ENCODE measurements at regions not wholly inside any gene's neighbourhood (a gene's known extent, or its start where the extent isn't known, plus 50 kb on each side); places are given as distances from the start of the nearest gene placed in this dataset.

DNA sequence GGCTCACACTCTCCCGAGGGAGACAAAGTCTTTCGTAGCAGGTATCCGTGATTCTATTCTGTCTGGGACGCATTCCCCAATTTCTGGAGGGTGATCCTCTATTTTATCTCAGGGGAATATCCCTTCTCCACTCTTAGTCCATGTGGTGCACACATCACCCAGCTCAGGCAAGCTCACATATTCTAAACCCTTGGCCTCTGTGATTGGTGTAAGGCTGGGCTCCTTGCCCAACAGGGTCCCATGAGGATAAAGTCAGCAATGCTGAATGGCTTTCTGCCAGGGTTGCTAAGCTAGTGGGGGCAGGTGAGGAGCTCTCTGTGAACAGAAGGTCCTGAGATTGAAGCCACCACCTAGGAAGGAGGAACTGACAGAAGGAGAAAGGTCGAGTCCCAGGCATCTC, 137.2 kb downstream of the CDH26 start (continued):
- TF ChIP-seq, protein P1, sequence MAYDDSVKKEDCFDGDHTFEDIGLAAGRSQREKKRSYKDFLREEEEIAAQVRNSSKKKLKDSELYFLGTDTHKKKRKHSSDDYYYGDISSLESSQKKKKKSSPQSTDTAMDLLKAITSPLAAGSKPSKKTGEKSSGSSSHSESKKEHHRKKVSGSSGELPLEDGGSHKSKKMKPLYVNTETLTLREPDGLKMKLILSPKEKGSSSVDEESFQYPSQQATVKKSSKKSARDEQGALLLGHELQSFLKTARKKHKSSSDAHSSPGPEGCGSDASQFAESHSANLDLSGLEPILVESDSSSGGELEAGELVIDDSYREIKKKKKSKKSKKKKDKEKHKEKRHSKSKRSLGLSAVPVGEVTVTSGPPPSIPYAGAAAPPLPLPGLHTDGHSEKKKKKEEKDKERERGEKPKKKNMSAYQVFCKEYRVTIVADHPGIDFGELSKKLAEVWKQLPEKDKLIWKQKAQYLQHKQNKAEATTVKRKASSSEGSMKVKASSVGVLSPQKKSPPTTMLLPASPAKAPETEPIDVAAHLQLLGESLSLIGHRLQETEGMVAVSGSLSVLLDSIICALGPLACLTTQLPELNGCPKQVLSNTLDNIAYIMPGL (CRISPR knock-in tag; IDR thresholded peaks at IDR 0.05; ENCODE audit: borderline replicate concordance), result no peak
- TF ChIP-seq CEBPB (IDR thresholded peaks at IDR 0.05) (no peak), ZC3H11A (IDR thresholded peaks at IDR 0.05) (no peak), RFX5 (IDR thresholded peaks at IDR 0.05) (no peak), NFE2L2 (conservative IDR thresholded peaks at IDR 0.05; ENCODE audit: low read length) (no peak), EP300 (IDR thresholded peaks at IDR 0.05) (no peak), ZNF302 (CRISPR knock-in tag; IDR thresholded peaks at IDR 0.05) (no peak), ZSCAN20 (CRISPR knock-in tag; IDR thresholded peaks at IDR 0.05) (no peak)
- TF ChIP-seq, protein P2, sequence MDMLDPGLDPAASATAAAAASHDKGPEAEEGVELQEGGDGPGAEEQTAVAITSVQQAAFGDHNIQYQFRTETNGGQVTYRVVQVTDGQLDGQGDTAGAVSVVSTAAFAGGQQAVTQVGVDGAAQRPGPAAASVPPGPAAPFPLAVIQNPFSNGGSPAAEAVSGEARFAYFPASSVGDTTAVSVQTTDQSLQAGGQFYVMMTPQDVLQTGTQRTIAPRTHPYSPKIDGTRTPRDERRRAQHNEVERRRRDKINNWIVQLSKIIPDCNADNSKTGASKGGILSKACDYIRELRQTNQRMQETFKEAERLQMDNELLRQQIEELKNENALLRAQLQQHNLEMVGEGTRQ (IDR thresholded peaks at IDR 0.05), result no peak

DNA sequence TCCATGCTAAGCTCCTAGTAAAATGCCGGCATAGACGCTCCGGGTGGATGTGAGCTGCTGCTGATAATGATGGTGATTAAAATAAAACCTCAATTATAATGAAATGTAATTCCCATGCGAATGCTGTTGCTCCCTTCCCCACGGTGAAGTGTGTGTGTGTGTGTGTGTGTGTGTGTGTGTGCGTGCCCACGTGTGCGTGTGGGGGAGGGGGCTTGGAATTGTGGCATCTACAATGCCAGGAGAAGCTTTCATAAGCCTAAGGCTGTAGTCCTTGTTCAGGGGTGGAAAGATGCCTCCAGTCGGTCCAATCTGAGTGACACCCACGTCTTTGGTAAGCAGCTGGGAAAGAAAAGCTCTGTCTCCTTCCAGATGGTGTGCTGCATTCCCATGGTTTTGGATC, 137.9 kb downstream of the CDH26 start:
- Histone ChIP-seq H3K4me2 (no peak overlapping the region), H3K27ac (no peak overlapping the region), H3K9me3 (peaks cover 11% of the 10 kb centered on the region; the same call in 2 of the 3 replicates), H3K4me3 (no peak overlapping the region), H3K4me1 (no peaks in the 10 kb centered on the region)
- FAIRE-seq (no peak), DNase-seq (ENCODE audit: low read depth in 1 of 2, low spot score in 1 of 2) (no peak), ATAC-seq (no peak)
- WGBS (ENCODE audit: missing lambda C conversion rate), result 33% methylated on average over 10 of the region's 10 CpGs
- no peak for TF ChIP-seq CHD2 (IDR thresholded peaks at IDR 0.05; ENCODE audit: low read length, partially characterized antibody)
- TF ChIP-seq ZSCAN20 (CRISPR knock-in tag; IDR thresholded peaks at IDR 0.05), result no peak
- TF ChIP-seq, protein P3, sequence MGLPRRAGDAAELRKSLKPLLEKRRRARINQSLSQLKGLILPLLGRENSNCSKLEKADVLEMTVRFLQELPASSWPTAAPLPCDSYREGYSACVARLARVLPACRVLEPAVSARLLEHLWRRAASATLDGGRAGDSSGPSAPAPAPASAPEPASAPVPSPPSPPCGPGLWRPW (IDR thresholded peaks at IDR 0.05), result no peak
- TF ChIP-seq RAD21 (conservative IDR thresholded peaks at IDR 0.05 in 1 of 2, IDR thresholded peaks at IDR 0.05 in 1 of 2), result no peak
- no peak for TF ChIP-seq ZNF302 (CRISPR knock-in tag; IDR thresholded peaks at IDR 0.05)
- ChIA-PET CTCF (interaction anchor here (1.3 kb wide), 1 partner anchor 15 kb away, joined by 3 read pairs; no protein-coding TSS in a partner anchor), POLR2A (no interaction called here)

DNA sequence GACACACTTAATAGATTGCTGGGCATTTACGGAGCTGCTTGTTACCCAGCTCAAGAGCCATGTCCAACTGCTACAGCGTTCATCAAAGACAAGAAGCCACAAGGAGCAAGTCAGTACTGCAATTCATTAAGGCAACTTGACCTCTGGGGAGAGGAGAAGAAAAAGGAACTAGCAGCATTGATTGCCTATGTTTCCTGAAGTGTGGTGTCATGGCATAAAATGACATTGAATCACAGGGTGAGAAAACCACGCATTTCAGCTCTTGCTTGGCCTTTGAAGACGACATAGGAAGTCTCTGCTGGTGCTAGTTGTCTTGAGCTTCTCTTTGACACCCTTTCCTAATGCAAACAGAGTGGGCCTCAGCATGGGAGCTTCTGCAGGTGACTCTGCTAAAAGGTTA, 139.1 kb downstream of the CDH26 start:
- POLR2A ChIA-PET, result no interaction called here
- WGBS (ENCODE audit: missing lambda C conversion rate), result 15% methylated on average over 4 of the region's 4 CpGs
- H3K4me2 ChIP-seq, result no peak overlapping the region
- TF ChIP-seq CBX2 (IDR thresholded peaks at IDR 0.05; ENCODE audit: borderline replicate concordance, low read depth) (no peak), PHF8 (IDR thresholded peaks at IDR 0.05; ENCODE audit: borderline replicate concordance, low read depth) (no peak), CHD4 (IDR thresholded peaks at IDR 0.05; ENCODE audit: borderline replicate concordance) (no peak), BHLHE40 (IDR thresholded peaks at IDR 0.05; ENCODE audit: low read depth, low read length) (no peak), POLR2A (IDR thresholded peaks at IDR 0.05; ENCODE audit: low read length) (no peak), RARB (CRISPR knock-in tag; IDR thresholded peaks at IDR 0.05) (no peak), CEBPB (IDR thresholded peaks at IDR 0.05) (no peak), HOXA7 (CRISPR knock-in tag; IDR thresholded peaks at IDR 0.05) (no peak), ZNF302 (CRISPR knock-in tag; IDR thresholded peaks at IDR 0.05) (no peak), MYC (IDR thresholded peaks at IDR 0.05; ENCODE audit: borderline replicate concordance, low read length) (no peak), RNF2 (IDR thresholded peaks at IDR 0.05; ENCODE audit: borderline replicate concordance, low read depth) (no peak), ESRRA (IDR thresholded peaks at IDR 0.05; ENCODE audit: borderline replicate concordance, low read length) (no peak), NR3C1 (IDR thresholded peaks at IDR 0.05) (no peak)
- TF ChIP-seq, protein P3 (IDR thresholded peaks at IDR 0.05), result no peak
- CTCF ChIA-PET, result interaction anchor here (0.6 to 1.3 kb wide), 3 partner anchors 9 to 1799 kb away, joined by 3 to 4 read pairs (median 3); no protein-coding TSS in a partner anchor
- ATAC-seq (no peak), FAIRE-seq (no peak), DNase-seq (ENCODE audit: low read depth in 1 of 2, low spot score in 1 of 2) (no peak)
- H3K9me3 ChIP-seq, result peaks cover 11% of the 10 kb centered on the region; the same call in 2 of the 3 replicates
- H3K4me1 ChIP-seq, result no peaks in the 10 kb centered on the region
- H3K27ac ChIP-seq, result no peak overlapping the region
- no peak overlapping the region for H3K4me3 ChIP-seq
